Stomach (tissue), 4 donors: ENCODE measurements at regions not wholly inside any gene's neighbourhood (a gene's known extent, or its start where the extent isn't known, plus 50 kb on each side); places are given as distances from the start of the nearest gene placed in this dataset.

Experiments
- EP300 ChIP-seq: sonication (generic); formaldehyde crosslinking; IDR thresholded peaks from one replicate; pipeline ENCODE4 v1.6.1; 2017; ENCODE audit warnings: antibody characterized with exemption
- POLR2AphosphoS5 ChIP-seq, 3 donors: sonication (generic); formaldehyde crosslinking; IDR thresholded peaks; one replicate each; pipeline ENCODE4 v1.6.1; 2016; ENCODE audit warnings: antibody characterized with exemption in 3 of 3
- TF ChIP-seq, protein P1 (sequence below), 7 experiments: fragments of 450-650 bp in 4 of 7; fragments of 200-600 bp in 3 of 7; sonication (generic) in 3 of 7; IDR thresholded peaks; one replicate each; pipeline ENCODE4 v1.5.1; 2016 to 2019; ENCODE audit warnings: antibody characterized with exemption in 7 of 7, control low read depth in 2 of 7, mild to moderate bottlenecking in 1 of 7

DNA sequence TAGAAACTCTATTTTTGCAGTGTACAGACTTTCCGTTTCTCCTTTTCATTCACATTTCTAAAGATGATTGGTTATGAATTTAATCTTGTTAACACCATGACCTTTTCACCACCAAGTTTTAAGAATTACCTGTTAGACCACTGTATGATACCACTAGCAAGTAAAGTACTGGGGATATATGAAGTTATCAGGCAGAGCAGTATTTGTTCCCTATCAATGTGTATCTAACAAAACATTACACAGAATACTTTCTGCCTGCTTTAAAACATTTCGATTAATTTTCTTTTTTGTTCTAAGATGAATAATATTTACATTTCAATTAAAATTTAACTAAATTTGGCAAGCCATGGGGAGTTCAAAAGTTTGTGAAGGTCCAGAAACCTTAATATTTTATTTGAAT is 49.9 kb upstream of the AHR start:
- TF ChIP-seq, protein P1, sequence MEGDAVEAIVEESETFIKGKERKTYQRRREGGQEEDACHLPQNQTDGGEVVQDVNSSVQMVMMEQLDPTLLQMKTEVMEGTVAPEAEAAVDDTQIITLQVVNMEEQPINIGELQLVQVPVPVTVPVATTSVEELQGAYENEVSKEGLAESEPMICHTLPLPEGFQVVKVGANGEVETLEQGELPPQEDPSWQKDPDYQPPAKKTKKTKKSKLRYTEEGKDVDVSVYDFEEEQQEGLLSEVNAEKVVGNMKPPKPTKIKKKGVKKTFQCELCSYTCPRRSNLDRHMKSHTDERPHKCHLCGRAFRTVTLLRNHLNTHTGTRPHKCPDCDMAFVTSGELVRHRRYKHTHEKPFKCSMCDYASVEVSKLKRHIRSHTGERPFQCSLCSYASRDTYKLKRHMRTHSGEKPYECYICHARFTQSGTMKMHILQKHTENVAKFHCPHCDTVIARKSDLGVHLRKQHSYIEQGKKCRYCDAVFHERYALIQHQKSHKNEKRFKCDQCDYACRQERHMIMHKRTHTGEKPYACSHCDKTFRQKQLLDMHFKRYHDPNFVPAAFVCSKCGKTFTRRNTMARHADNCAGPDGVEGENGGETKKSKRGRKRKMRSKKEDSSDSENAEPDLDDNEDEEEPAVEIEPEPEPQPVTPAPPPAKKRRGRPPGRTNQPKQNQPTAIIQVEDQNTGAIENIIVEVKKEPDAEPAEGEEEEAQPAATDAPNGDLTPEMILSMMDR (IDR thresholded peaks at IDR 0.05) = no peak
- TF ChIP-seq POLR2AphosphoS5 (IDR thresholded peaks at IDR 0.05) (no peak), EP300 (no peak)
